PFSK-1 (cell line): ENCODE measurements at regions not wholly inside any gene's neighbourhood (a gene's known extent, or its start where the extent isn't known, plus 50 kb on each side); places are given as distances from the start of the nearest gene placed in this dataset.

ENCODE experiments used
- FOXP2 ChIP-seq: optimal IDR thresholded peaks from 2 replicates; pipeline ENCODE3; 2011; ENCODE audit warnings: borderline replicate concordance, control low read depth, inconsistent platforms; ENCODE audit not compliant: insufficient read depth; ENCODE audit errors: extremely low read length, extremely low read depth
- POLR2AphosphoS5 ChIP-seq: IDR thresholded peaks from 2 replicates; pipeline ENCODE4 v1.6.1; 2012; ENCODE audit warnings: low read depth, mild to moderate bottlenecking, control low read depth, low read length, moderate library complexity
- REST ChIP-seq, 2 experiments: IDR thresholded peaks; 2 replicates each; pipeline versions ENCODE4 v1.6.1 to v1.8.0; 2011 to 2012; ENCODE audit warnings: low read depth in 2 of 2, low read length in 2 of 2, control low read depth in 1 of 2, inconsistent platforms in 1 of 2, mild to moderate bottlenecking in 1 of 2, moderate library complexity in 1 of 2; ENCODE audit not compliant: insufficient read depth in 1 of 2
- SIN3A ChIP-seq: IDR thresholded peaks from 2 replicates; pipeline ENCODE4 v1.6.1; 2012; ENCODE audit warnings: mild to moderate bottlenecking, low read length, moderate library complexity, borderline replicate concordance; ENCODE audit not compliant: insufficient read depth
- TAF1 ChIP-seq: IDR thresholded peaks from 2 replicates; pipeline ENCODE4 v1.6.1; 2012; ENCODE audit warnings: low read length, control low read depth, borderline replicate concordance; ENCODE audit not compliant: insufficient read depth

GRCh38 chr5:92527311-92528078, 1053.5 kb downstream of the NR2F1-AS1 start:
- TF ChIP-seq REST (IDR thresholded peaks at IDR 0.05; ENCODE audit: insufficient read depth in 1 of 2, low read depth in 2 of 2, low read length in 2 of 2) (no peak), TAF1 (no peak)

DNA sequence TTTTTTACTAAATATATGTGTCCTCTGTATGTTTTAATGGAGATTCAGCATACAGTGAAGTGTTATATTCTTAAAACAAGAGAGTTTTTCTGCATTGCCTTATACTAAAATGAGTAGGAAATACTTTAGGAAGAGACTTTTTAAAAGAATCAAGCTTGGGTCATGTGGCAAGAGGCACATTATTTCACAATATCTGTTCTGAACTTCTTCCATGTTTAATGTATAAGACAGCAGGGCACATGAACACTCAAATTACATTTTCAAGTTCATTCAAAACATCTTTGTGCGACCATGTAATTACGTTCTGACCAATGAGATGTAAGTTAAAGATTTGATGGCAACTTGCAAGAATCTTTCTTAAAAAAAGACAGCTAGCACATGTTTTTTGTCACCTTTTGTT, 1055.9 kb downstream of the NR2F1-AS1 start:
- TF ChIP-seq TAF1 (no peak), REST (IDR thresholded peaks at IDR 0.05; ENCODE audit: insufficient read depth in 1 of 2, low read depth in 2 of 2, low read length in 2 of 2) (no peak), POLR2AphosphoS5 (no peak), FOXP2 (no peak), SIN3A (no peak)

- TF ChIP-seq POLR2AphosphoS5 (no peak), SIN3A (no peak), FOXP2 (no peak), TAF1 (no peak), REST (IDR thresholded peaks at IDR 0.05; ENCODE audit: insufficient read depth in 1 of 2, low read depth in 2 of 2, low read length in 2 of 2) (no peak)
Measured at GRCh38 chr5:92519811-92520632, 1061.0 kb downstream of the NR2F1-AS1 start.

DNA sequence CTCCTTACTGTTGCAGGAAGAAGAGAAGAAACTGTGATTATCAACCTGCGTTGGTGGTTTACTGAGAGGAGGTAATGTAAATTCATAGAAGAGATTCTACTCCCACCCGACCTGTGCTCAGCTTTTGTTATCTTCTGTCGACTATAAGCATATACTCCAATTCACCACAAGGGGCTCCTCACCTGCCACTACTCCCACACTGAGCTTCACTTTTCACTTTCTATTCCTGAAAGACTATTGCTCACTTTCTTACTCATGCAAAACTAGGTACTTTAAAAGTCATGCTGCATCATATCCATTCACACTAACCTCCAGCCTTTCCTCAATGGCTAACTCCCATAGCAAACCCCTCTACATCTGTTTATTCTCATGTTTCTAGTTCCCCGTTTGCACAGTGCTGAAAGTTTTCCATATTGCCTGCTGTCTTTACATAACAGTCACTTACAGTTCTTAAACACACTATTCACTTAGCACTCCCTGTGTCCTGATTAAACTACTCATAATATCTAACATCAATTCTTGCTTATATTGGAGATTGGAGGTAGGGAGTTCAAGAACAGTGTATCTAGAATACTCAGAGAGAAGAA, 1062.6 kb downstream of the NR2F1-AS1 start:
- no peak for TF ChIP-seq REST (IDR thresholded peaks at IDR 0.05; ENCODE audit: insufficient read depth in 1 of 2, low read depth in 2 of 2, low read length in 2 of 2)
- no peak for TF ChIP-seq SIN3A
- TF ChIP-seq TAF1, result no peak
- no peak for TF ChIP-seq POLR2AphosphoS5
- no peak for TF ChIP-seq FOXP2
